ENCODE measurements at regions not wholly inside any gene's neighbourhood (a gene's known extent, or its start where the extent isn't known, plus 50 kb on each side); places are given as distances from the start of the nearest gene placed in this dataset.

DNA sequence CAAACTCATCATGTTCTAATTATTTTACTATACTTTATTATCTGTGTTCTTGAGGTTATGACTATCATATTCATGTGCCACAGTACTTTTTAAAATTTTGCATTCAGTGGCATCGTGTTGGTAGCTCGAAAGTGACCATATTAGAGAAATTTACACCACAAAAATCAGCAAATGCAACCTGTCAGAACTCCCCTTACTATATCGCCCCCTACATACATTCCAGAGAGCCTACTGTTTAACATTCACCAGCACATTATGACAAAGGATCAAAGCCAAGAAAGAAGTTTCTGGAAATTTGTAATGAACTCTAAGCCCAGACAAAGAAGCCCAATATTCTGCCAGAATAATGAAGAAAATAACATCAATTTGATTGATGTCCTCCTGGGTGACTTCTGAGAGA, 909.3 kb downstream of the LTN1 start:
- ChIA-PET POLR2A (no interaction called here), CTCF (no interaction called here)
- no peak for ATAC-seq
- no peak for DNase-seq (ENCODE audit: low read depth, low spot score)
- H3K27ac ChIP-seq (ENCODE audit: low read length) = no peak overlapping the region
- no peaks in the 10 kb centered on the region for H3K27me3 ChIP-seq (ENCODE audit: control insufficient read depth, insufficient read depth, low read length)
- BruUV-seq (replicated peaks) = no TSS peak
- H3K4me1 ChIP-seq (ENCODE audit: control insufficient read depth, insufficient read depth, low read length) = no peaks in the 10 kb centered on the region
- no peaks in the 10 kb centered on the region for H3K36me3 ChIP-seq (ENCODE audit: control insufficient read depth, insufficient read depth, low read length)
- TF ChIP-seq POLR2AphosphoS5 (IDR thresholded peaks at IDR 0.05; ENCODE audit: low read depth, low read length) = no peak
- TF ChIP-seq TCF7L2 (IDR thresholded peaks at IDR 0.05; ENCODE audit: low read depth, low read length) = no peak
- no peak for TF ChIP-seq SIN3A (IDR thresholded peaks at IDR 0.05; ENCODE audit: borderline replicate concordance, insufficient read depth, low read depth, low read length)
- TF ChIP-seq, protein P1, sequence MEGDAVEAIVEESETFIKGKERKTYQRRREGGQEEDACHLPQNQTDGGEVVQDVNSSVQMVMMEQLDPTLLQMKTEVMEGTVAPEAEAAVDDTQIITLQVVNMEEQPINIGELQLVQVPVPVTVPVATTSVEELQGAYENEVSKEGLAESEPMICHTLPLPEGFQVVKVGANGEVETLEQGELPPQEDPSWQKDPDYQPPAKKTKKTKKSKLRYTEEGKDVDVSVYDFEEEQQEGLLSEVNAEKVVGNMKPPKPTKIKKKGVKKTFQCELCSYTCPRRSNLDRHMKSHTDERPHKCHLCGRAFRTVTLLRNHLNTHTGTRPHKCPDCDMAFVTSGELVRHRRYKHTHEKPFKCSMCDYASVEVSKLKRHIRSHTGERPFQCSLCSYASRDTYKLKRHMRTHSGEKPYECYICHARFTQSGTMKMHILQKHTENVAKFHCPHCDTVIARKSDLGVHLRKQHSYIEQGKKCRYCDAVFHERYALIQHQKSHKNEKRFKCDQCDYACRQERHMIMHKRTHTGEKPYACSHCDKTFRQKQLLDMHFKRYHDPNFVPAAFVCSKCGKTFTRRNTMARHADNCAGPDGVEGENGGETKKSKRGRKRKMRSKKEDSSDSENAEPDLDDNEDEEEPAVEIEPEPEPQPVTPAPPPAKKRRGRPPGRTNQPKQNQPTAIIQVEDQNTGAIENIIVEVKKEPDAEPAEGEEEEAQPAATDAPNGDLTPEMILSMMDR (IDR thresholded peaks at IDR 0.05) = no peak
- TF ChIP-seq, protein P2, sequence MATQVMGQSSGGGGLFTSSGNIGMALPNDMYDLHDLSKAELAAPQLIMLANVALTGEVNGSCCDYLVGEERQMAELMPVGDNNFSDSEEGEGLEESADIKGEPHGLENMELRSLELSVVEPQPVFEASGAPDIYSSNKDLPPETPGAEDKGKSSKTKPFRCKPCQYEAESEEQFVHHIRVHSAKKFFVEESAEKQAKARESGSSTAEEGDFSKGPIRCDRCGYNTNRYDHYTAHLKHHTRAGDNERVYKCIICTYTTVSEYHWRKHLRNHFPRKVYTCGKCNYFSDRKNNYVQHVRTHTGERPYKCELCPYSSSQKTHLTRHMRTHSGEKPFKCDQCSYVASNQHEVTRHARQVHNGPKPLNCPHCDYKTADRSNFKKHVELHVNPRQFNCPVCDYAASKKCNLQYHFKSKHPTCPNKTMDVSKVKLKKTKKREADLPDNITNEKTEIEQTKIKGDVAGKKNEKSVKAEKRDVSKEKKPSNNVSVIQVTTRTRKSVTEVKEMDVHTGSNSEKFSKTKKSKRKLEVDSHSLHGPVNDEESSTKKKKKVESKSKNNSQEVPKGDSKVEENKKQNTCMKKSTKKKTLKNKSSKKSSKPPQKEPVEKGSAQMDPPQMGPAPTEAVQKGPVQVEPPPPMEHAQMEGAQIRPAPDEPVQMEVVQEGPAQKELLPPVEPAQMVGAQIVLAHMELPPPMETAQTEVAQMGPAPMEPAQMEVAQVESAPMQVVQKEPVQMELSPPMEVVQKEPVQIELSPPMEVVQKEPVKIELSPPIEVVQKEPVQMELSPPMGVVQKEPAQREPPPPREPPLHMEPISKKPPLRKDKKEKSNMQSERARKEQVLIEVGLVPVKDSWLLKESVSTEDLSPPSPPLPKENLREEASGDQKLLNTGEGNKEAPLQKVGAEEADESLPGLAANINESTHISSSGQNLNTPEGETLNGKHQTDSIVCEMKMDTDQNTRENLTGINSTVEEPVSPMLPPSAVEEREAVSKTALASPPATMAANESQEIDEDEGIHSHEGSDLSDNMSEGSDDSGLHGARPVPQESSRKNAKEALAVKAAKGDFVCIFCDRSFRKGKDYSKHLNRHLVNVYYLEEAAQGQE (IDR thresholded peaks at IDR 0.05; ENCODE audit: insufficient read depth in 1 of 2, low read depth in 2 of 2, low read length in 1 of 2) = no peak
- H3K9me3 ChIP-seq (ENCODE audit: control insufficient read depth, insufficient read depth, low read depth, low read length) = no peaks in the 10 kb centered on the region
- in situ Hi-C loops (cut with HindIII; ENCODE audit: low pct_unique_long_range_greater_than_20kb, low sequenced_read_pairs) (no loop called here), intact Hi-C loops (cut with micrococcal nuclease; ENCODE audit: unreplicated experiment) (no loop called here)
- H3K4me3 ChIP-seq (ENCODE audit: low read depth in 2 of 2, low read length in 2 of 2) = no peak overlapping the region

DNA sequence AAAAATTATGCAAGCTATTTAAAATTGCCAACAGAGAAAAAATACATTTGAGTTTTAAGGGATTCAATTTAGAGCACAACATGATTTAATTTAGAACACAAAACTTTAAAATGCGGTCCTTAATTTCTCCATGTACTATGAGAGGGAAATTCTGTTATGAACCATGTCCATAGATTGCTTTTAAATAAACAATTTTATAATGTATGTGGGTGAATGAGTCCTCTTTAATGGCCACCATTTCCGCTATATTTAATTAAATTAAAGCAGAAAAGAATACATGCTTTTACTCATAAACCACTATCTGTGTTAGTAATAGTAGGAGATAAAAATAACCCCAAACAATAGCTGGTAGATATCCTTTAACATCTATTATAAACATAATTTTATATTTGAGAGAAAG, 914.6 kb downstream of the LTN1 start:
- DNase-seq (ENCODE audit: low read depth, low spot score) (no peak), ATAC-seq (no peak)
- no peak overlapping the region for H3K4me3 ChIP-seq (ENCODE audit: low read depth in 2 of 2, low read length in 2 of 2)
- H3K36me3 ChIP-seq (ENCODE audit: control insufficient read depth, insufficient read depth, low read length) = no peaks in the 10 kb centered on the region
- no TSS peak for BruUV-seq (replicated peaks)
- ChIA-PET POLR2A (no interaction called here), CTCF (no interaction called here)
- H3K9me3 ChIP-seq (ENCODE audit: control insufficient read depth, insufficient read depth, low read depth, low read length) = no peaks in the 10 kb centered on the region
- TF ChIP-seq, protein P1 (IDR thresholded peaks at IDR 0.05) = no peak
- TF ChIP-seq TCF7L2 (IDR thresholded peaks at IDR 0.05; ENCODE audit: low read depth, low read length) = no peak
- in situ Hi-C loops (cut with HindIII; ENCODE audit: low pct_unique_long_range_greater_than_20kb, low sequenced_read_pairs) = no loop called here
- no peak overlapping the region for H3K27ac ChIP-seq (ENCODE audit: low read length)
- H3K4me1 ChIP-seq (ENCODE audit: control insufficient read depth, insufficient read depth, low read length) = no peaks in the 10 kb centered on the region
- intact Hi-C loops (cut with micrococcal nuclease; ENCODE audit: unreplicated experiment) = loop anchor here (10.0 kb wide), 1 partner anchor 257 kb away; no protein-coding TSS in a partner anchor
- H3K27me3 ChIP-seq (ENCODE audit: control insufficient read depth, insufficient read depth, low read length) = no peaks in the 10 kb centered on the region

DNA sequence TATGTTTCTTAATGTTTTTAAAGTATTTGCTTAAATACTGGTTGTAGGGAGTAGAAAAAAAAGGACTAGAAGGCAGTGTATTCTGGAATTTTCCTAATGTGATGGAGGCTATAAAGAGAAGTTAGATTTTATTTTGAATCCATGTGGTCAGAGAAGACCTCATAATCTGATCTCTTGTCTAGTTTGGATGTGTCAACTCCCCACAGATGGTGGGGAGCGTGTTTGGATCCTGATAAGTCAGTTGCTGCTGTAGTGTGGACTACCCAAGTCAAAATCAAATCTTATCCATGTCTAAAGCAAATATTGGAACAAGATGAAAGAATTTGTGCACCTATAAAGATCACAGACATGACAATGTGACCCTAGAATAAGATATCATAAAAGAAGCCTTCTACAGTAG, 918.0 kb downstream of the LTN1 start:
- intact Hi-C loops (cut with micrococcal nuclease; ENCODE audit: unreplicated experiment) (loop anchor here (10.0 kb wide), 1 partner anchor 260 kb away; no protein-coding TSS in a partner anchor), in situ Hi-C loops (cut with HindIII; ENCODE audit: low pct_unique_long_range_greater_than_20kb, low sequenced_read_pairs) (no loop called here)
- H3K27ac ChIP-seq (ENCODE audit: low read length) = no peak overlapping the region
- no peaks in the 10 kb centered on the region for H3K9me3 ChIP-seq (ENCODE audit: control insufficient read depth, insufficient read depth, low read depth, low read length)
- no peak overlapping the region for H3K4me3 ChIP-seq (ENCODE audit: low read depth in 2 of 2, low read length in 2 of 2)
- no peak for TF ChIP-seq SIN3A (IDR thresholded peaks at IDR 0.05; ENCODE audit: borderline replicate concordance, insufficient read depth, low read depth, low read length)
- TF ChIP-seq, protein P1 (IDR thresholded peaks at IDR 0.05) = no peak
- TF ChIP-seq, protein P2 (IDR thresholded peaks at IDR 0.05; ENCODE audit: insufficient read depth in 1 of 2, low read depth in 2 of 2, low read length in 1 of 2) = no peak
- no peak for TF ChIP-seq POLR2AphosphoS5 (IDR thresholded peaks at IDR 0.05; ENCODE audit: low read depth, low read length)
- no peaks in the 10 kb centered on the region for H3K4me1 ChIP-seq (ENCODE audit: control insufficient read depth, insufficient read depth, low read length)
- ATAC-seq = no peak
- DNase-seq (ENCODE audit: low read depth, low spot score) = no peak
- no peaks in the 10 kb centered on the region for H3K27me3 ChIP-seq (ENCODE audit: control insufficient read depth, insufficient read depth, low read length)
- no peaks in the 10 kb centered on the region for H3K36me3 ChIP-seq (ENCODE audit: control insufficient read depth, insufficient read depth, low read length)
- ChIA-PET CTCF (no interaction called here), POLR2A (no interaction called here)
- BruUV-seq (replicated peaks) = no TSS peak
